ENCODE measurements at regions not wholly inside any gene's neighbourhood (a gene's known extent, or its start where the extent isn't known, plus 50 kb on each side); places are given as distances from the start of the nearest gene placed in this dataset.

DNA sequence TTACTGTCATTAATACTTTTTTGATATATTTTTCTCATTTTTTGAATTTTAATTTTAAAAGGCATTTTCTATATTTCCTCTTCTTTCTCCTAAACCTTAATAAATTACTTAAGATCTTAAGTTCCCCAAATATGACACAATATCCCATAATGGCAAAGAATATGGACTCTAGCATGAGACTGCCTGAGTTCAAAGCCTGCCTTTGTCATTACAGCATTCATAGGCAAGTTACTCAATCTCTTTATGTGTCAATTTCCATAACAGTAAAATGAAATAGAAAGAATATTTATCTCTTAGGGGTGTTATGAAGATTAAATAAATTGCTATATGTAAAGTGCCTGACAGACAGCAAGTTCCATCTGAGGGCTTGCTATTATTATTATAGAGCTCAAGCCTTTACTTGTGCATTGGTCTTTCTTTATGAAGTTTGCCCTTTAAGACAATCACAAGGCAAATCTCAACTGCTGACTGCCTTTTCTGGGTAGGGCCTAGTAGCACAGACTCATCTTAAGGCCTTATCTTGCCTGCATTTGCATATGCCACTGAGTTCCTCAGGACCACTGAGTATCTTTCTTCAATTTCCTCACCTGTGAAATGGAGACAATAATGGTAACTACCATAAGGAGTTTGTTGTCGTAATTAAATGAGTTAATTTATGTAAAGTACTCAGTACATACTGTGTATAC lies 231.0 kb downstream of the NRIP1 start:
- Histone ChIP-seq H3K36me3 (no peaks in the 10 kb centered on the region), H3K27ac (no peak overlapping the region), H3K9me3 (no peaks in the 10 kb centered on the region), H3K27me3 (no peaks in the 10 kb centered on the region), H3K4me3 (no peak overlapping the region), H3K4me1 (ENCODE audit: insufficient read depth) (no peaks in the 10 kb centered on the region)
- WGBS, 3 donors = 54 to 100% (median 98%) methylated on average over 1 of the region's 1 CpG
- no peak for DNase-seq
- intact Hi-C loops (cut with DNase I) = no loop called here
- TF ChIP-seq POLR2A (IDR thresholded peaks at IDR 0.05) (no peak), EP300 (IDR thresholded peaks at IDR 0.05) (no peak)
- TF ChIP-seq, protein P1, sequence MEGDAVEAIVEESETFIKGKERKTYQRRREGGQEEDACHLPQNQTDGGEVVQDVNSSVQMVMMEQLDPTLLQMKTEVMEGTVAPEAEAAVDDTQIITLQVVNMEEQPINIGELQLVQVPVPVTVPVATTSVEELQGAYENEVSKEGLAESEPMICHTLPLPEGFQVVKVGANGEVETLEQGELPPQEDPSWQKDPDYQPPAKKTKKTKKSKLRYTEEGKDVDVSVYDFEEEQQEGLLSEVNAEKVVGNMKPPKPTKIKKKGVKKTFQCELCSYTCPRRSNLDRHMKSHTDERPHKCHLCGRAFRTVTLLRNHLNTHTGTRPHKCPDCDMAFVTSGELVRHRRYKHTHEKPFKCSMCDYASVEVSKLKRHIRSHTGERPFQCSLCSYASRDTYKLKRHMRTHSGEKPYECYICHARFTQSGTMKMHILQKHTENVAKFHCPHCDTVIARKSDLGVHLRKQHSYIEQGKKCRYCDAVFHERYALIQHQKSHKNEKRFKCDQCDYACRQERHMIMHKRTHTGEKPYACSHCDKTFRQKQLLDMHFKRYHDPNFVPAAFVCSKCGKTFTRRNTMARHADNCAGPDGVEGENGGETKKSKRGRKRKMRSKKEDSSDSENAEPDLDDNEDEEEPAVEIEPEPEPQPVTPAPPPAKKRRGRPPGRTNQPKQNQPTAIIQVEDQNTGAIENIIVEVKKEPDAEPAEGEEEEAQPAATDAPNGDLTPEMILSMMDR (IDR thresholded peaks at IDR 0.05) = no peak

- Histone ChIP-seq H3K4me1 (ENCODE audit: insufficient read depth) (no peaks in the 10 kb centered on the region), H3K36me3 (no peaks in the 10 kb centered on the region), H3K4me3 (no peak overlapping the region), H3K27ac (no peak overlapping the region), H3K27me3 (no peaks in the 10 kb centered on the region), H3K9me3 (no peaks in the 10 kb centered on the region)
- intact Hi-C loops (cut with DNase I) = no loop called here
- no peak for DNase-seq
- TF ChIP-seq, protein P1 (IDR thresholded peaks at IDR 0.05) = no peak
- no peak for TF ChIP-seq EP300 (IDR thresholded peaks at IDR 0.05)
- no peak for TF ChIP-seq POLR2A (IDR thresholded peaks at IDR 0.05)
- 96 to 98% (median 96%) methylated on average over 4 of the region's 4 CpGs for WGBS, 3 donors
Observed at GRCh38 chr21:14833241-14833640, 231.6 kb downstream of the NRIP1 start.

GRCh38 chr21:14830307-14830706 lies 234.5 kb downstream of the NRIP1 start:
- no peak for TF ChIP-seq EP300 (IDR thresholded peaks at IDR 0.05)
- TF ChIP-seq POLR2A (IDR thresholded peaks at IDR 0.05) = no peak
- TF ChIP-seq, protein P1 (IDR thresholded peaks at IDR 0.05) = no peak
- intact Hi-C loops (cut with DNase I) = no loop called here
- no peak overlapping the region for H3K4me3 ChIP-seq
- WGBS, 3 donors = 94 to 98% (median 96%) methylated on average over 3 of the region's 3 CpGs
- H3K4me1 ChIP-seq (ENCODE audit: insufficient read depth) = no peaks in the 10 kb centered on the region
- H3K36me3 ChIP-seq = no peaks in the 10 kb centered on the region
- DNase-seq = no peak
- H3K27me3 ChIP-seq = no peaks in the 10 kb centered on the region
- H3K27ac ChIP-seq = no peak overlapping the region
- H3K9me3 ChIP-seq = no peaks in the 10 kb centered on the region

GRCh38 chr21:14829685-14830084 lies 235.1 kb downstream of the NRIP1 start:
- Histone ChIP-seq H3K9me3 (no peaks in the 10 kb centered on the region), H3K36me3 (no peaks in the 10 kb centered on the region), H3K4me1 (ENCODE audit: insufficient read depth) (no peaks in the 10 kb centered on the region), H3K4me3 (no peak overlapping the region), H3K27me3 (no peaks in the 10 kb centered on the region), H3K27ac (no peak overlapping the region)
- TF ChIP-seq POLR2A (IDR thresholded peaks at IDR 0.05) (no peak), EP300 (IDR thresholded peaks at IDR 0.05) (no peak)
- TF ChIP-seq, protein P1 (IDR thresholded peaks at IDR 0.05) = no peak
- DNase-seq = no peak
- intact Hi-C loops (cut with DNase I) = no loop called here
- 88 to 92% (median 90%) methylated on average over 3 of the region's 3 CpGs for WGBS, 3 donors
